CD8-positive, alpha-beta memory T cell (primary cell): ENCODE measurements at regions not wholly inside any gene's neighbourhood (a gene's known extent, or its start where the extent isn't known, plus 50 kb on each side); places are given as distances from the start of the nearest gene placed in this dataset.

Source experiments
- CTCF ChIA-PET: fragments of 350-600 bp; sonication (Branson Sonifier 250); formaldehyde crosslinking; loops from one replicate; lab custom pipeline; 2021; ENCODE audit warnings: antibody characterized with exemption; lab: Charles Lee
- POLR2A ChIA-PET: fragments of 350-600 bp; sonication (Branson Sonifier 250); formaldehyde crosslinking; loops from one replicate; lab custom pipeline; 2021; ENCODE audit warnings: antibody characterized with exemption; lab: Charles Lee
- DNase-seq, 5 donors: peaks; one replicate each; pipeline versions ENCODE4 v3.0.0 to v3.0.0-alpha.2; 2020 to 2022; ENCODE audit warnings: mixed read lengths in 1 of 5
- H3K27ac ChIP-seq: one replicate; pipeline ENCODE4 v1.7.0; 2013; ENCODE audit warnings: low read depth, mild to moderate bottlenecking, low read length, moderate library complexity
- H3K27me3 ChIP-seq: 2 replicates; pipeline ENCODE4 v1.7.0; 2013; ENCODE audit warnings: low read length, mild to moderate bottlenecking; ENCODE audit not compliant: insufficient read depth, poor library complexity, severe bottlenecking
- H3K36me3 ChIP-seq: 2 replicates; pipeline ENCODE4 v1.7.0; 2013; ENCODE audit warnings: mild to moderate bottlenecking, low read length, moderate library complexity; ENCODE audit not compliant: insufficient read depth
- H3K4me1 ChIP-seq: 2 replicates; pipeline ENCODE4 v1.7.0; 2013; ENCODE audit warnings: mild to moderate bottlenecking, low read length, moderate library complexity; ENCODE audit not compliant: insufficient read depth
- H3K4me3 ChIP-seq: 2 replicates; pipeline ENCODE4 v1.7.0; 2013; ENCODE audit warnings: mild to moderate bottlenecking, low read length
- H3K9me3 ChIP-seq: 2 replicates; pipeline ENCODE4 v1.7.0; 2013; ENCODE audit warnings: mild to moderate bottlenecking, low read length
- H3K27ac Mint-ChIP-seq, 8 donors: one replicate each; pipeline ENCODE4 v1.8.0; 2020 to 2021; ENCODE audit warnings: mixed read lengths in 8 of 8, mild to moderate bottlenecking in 6 of 8, inconsistent platforms in 3 of 8, moderate library complexity in 3 of 8
- H3K27me3 Mint-ChIP-seq, 2 donors: one replicate each; pipeline ENCODE4 v1.8.0; 2020 to 2021; ENCODE audit warnings: mixed read lengths in 2 of 2, mild to moderate bottlenecking in 1 of 2, moderate library complexity in 1 of 2
- H3K36me3 Mint-ChIP-seq, 3 donors: one replicate each; pipeline ENCODE4 v1.8.0; 2020 to 2021; ENCODE audit warnings: mixed read lengths in 3 of 3, inconsistent platforms in 1 of 3, mild to moderate bottlenecking in 1 of 3
- H3K4me1 Mint-ChIP-seq, 3 donors: one replicate each; pipeline ENCODE4 v1.8.0; 2020 to 2021; ENCODE audit warnings: mixed read lengths in 3 of 3, inconsistent platforms in 1 of 3, mild to moderate bottlenecking in 1 of 3
- H3K4me3 Mint-ChIP-seq, 7 donors: one replicate each; pipeline ENCODE4 v1.8.0; 2020 to 2021; ENCODE audit warnings: mixed read lengths in 7 of 7, mild to moderate bottlenecking in 6 of 7, moderate library complexity in 4 of 7, inconsistent platforms in 2 of 7
- H3K9me3 Mint-ChIP-seq, 5 donors: one replicate each; pipeline ENCODE4 v1.8.0; 2020 to 2022; ENCODE audit warnings: mixed read lengths in 5 of 5, mild to moderate bottlenecking in 3 of 5, moderate library complexity in 2 of 5, inconsistent platforms in 1 of 5

GRCh38 chr3:176562331-176562730 is 635.0 kb downstream of the TBL1XR1 start:
- ChIA-PET POLR2A (no interaction called here), CTCF (no interaction called here)
- no peaks in the 10 kb centered on the region for H3K36me3 ChIP-seq
- H3K4me3 ChIP-seq, result no peak overlapping the region
- Mint-ChIP-seq H3K27ac (no peak overlapping the region), H3K4me1 (no peaks in the 10 kb centered on the region), H3K36me3 (no peaks in the 10 kb centered on the region), H3K27me3 (peaks cover 0 to 2% of the 10 kb centered on the region in 2 donors), H3K9me3 (peaks cover 3 to 13% (median 5%) of the 10 kb centered on the region in 5 donors), H3K4me3 (no peak overlapping the region)
- no peak overlapping the region for H3K27ac ChIP-seq
- no peaks in the 10 kb centered on the region for H3K27me3 ChIP-seq
- H3K9me3 ChIP-seq, result no peaks in the 10 kb centered on the region
- no peaks in the 10 kb centered on the region for H3K4me1 ChIP-seq
- no peak for DNase-seq

DNA sequence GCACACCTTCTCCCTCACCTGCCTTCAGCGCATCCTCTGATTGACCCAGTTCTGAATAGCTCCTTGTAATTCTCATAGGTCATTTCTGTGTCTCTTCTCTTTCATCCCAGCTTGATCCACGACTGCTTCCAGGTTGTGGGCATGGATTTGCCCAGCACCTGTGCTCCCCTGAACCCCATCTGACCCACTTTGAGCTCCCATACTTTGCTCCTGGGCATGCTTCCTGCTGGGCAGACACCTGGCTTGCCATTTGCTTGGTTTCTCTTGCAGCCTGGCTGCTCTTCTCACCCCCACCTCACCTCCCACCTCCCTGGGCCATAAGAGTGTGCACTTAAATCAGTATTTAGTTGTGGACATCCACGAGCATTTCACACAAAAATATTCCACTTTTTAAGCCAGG is 635.5 kb downstream of the TBL1XR1 start:
- ChIA-PET POLR2A (no interaction called here), CTCF (no interaction called here)
- no peaks in the 10 kb centered on the region for H3K36me3 Mint-ChIP-seq
- no peaks in the 10 kb centered on the region for H3K27me3 ChIP-seq
- H3K4me3 Mint-ChIP-seq, result no peak overlapping the region
- H3K9me3 Mint-ChIP-seq, result peaks cover 3 to 13% (median 5%) of the 10 kb centered on the region in 5 donors
- no peak overlapping the region for H3K4me3 ChIP-seq
- peaks cover 0 to 2% of the 10 kb centered on the region in 2 donors for H3K27me3 Mint-ChIP-seq
- peak overlapping the region in 1 of 8 donors; percentile 88 for H3K27ac Mint-ChIP-seq
- no peaks in the 10 kb centered on the region for H3K4me1 ChIP-seq
- H3K27ac ChIP-seq, result no peak overlapping the region
- H3K9me3 ChIP-seq, result no peaks in the 10 kb centered on the region
- H3K36me3 ChIP-seq, result no peaks in the 10 kb centered on the region
- no peaks in the 10 kb centered on the region for H3K4me1 Mint-ChIP-seq
- DNase-seq, result no peak

DNA sequence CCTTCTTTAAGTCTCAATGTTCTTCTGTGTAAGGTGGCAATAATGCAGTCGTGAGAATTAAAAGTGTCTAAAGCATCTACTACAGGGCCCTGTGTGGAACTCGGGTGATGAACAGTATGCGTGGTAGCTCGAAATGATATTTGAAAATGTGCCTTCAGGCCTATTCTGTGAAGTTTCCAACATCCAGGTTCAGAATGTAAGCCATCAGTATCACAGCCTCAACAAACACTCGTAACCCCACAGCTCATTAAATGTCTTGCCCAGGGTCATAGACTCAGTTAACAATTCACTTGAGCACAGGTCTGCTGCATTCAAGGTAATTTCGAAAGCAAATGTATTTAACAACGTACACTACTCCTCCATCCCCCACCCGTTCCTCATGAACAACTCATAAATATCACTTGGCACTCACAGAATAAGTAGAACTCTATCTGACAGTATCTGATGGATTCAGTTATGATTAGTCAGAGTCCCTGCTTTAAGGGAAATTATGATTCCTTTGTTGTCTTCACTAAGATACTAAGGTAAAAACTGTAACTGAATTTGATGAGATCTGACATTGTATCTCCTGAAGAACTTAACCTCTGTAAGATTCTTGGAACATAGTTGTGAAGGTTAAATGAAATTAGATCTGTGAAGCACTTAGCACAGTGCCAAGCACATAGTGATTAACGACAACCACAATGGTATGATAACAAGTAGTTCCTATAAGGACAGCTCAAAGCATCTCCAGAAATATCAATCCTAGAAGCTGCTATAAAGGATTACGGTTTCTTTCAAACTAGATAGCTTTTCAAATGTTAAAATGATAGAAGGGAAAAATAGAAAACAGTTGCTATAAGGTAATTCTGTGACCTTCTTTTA is 642.3 kb downstream of the TBL1XR1 start:
- CTCF ChIA-PET, result no interaction called here
- H3K9me3 Mint-ChIP-seq, result peaks cover 0 to 3% (median 0%) of the 10 kb centered on the region in 5 donors
- no peak for DNase-seq
- H3K36me3 Mint-ChIP-seq, result no peaks in the 10 kb centered on the region
- Histone ChIP-seq H3K27me3 (no peaks in the 10 kb centered on the region), H3K4me3 (no peak overlapping the region), H3K4me1 (no peaks in the 10 kb centered on the region), H3K36me3 (no peaks in the 10 kb centered on the region), H3K9me3 (no peaks in the 10 kb centered on the region), H3K27ac (no peak overlapping the region)
- H3K27me3 Mint-ChIP-seq, result no peaks in the 10 kb centered on the region
- POLR2A ChIA-PET, result no interaction called here
- H3K4me1 Mint-ChIP-seq, result no peaks in the 10 kb centered on the region
- no peak overlapping the region for H3K4me3 Mint-ChIP-seq
- H3K27ac Mint-ChIP-seq, result no peak overlapping the region

DNA sequence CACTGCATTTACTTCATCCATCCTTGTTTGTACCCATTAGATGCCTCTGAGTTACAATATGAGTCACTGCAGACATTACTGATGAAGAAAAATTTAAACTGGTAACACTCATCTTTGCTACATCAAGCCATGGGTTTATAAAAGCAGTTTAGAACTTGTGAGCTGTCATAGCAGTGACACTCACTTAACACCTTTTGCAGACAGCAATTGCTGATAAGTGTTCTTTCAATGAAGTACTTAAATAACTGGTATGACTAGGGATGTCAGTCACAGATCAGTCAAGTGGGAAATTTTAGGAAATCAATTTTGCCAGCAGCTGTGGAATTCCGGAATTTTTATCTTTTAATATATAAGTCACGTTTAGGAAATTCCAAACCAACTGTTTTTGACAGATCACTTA is 643.0 kb downstream of the TBL1XR1 start:
- H3K4me3 Mint-ChIP-seq, result no peak overlapping the region
- no peaks in the 10 kb centered on the region for H3K4me1 Mint-ChIP-seq
- no peaks in the 10 kb centered on the region for H3K9me3 ChIP-seq
- no peak for DNase-seq
- no peaks in the 10 kb centered on the region for H3K36me3 ChIP-seq
- H3K27ac ChIP-seq, result no peak overlapping the region
- ChIA-PET CTCF (no interaction called here), POLR2A (no interaction called here)
- H3K4me3 ChIP-seq, result no peak overlapping the region
- H3K27me3 ChIP-seq, result no peaks in the 10 kb centered on the region
- no peaks in the 10 kb centered on the region for H3K36me3 Mint-ChIP-seq
- H3K27ac Mint-ChIP-seq, result no peak overlapping the region
- no peaks in the 10 kb centered on the region for H3K4me1 ChIP-seq
- H3K9me3 Mint-ChIP-seq, result peaks cover 0 to 2% (median 0%) of the 10 kb centered on the region in 5 donors
- no peaks in the 10 kb centered on the region for H3K27me3 Mint-ChIP-seq

- no peak overlapping the region for H3K4me3 Mint-ChIP-seq
- no peaks in the 10 kb centered on the region for H3K36me3 Mint-ChIP-seq
- Histone ChIP-seq H3K4me3 (no peak overlapping the region), H3K36me3 (no peaks in the 10 kb centered on the region), H3K9me3 (no peaks in the 10 kb centered on the region), H3K27me3 (no peaks in the 10 kb centered on the region), H3K4me1 (no peaks in the 10 kb centered on the region), H3K27ac (no peak overlapping the region)
- H3K27ac Mint-ChIP-seq, result no peak overlapping the region
- ChIA-PET CTCF (no interaction called here), POLR2A (no interaction called here)
- no peaks in the 10 kb centered on the region for H3K27me3 Mint-ChIP-seq
- no peak for DNase-seq
- H3K4me1 Mint-ChIP-seq, result no peaks in the 10 kb centered on the region
- H3K9me3 Mint-ChIP-seq, result peaks cover 5 to 13% (median 8%) of the 10 kb centered on the region in 5 donors
Observed at GRCh38 chr3:176526942-176527341, 670.3 kb downstream of the TBL1XR1 start.

DNA sequence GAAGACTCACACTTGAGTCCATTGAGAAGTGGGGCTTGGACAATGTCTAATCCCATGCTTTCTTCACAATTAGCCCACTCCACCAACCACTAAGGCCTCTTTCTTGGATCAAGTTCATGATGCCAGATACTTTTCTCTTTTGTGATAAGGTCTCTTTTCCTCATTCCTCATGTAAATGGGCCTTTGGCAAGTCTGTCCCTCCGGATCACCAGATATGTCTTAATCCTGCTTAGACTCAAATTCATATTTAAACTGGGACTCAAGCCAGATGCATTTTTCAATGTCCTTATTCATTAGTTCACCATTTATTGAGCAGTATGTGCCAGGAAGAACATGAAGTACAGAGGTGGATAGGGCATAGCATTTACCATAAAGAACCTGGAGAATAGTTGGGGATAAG is 671.1 kb downstream of the TBL1XR1 start:
- no peaks in the 10 kb centered on the region for H3K27me3 ChIP-seq
- Mint-ChIP-seq H3K27me3 (no peaks in the 10 kb centered on the region), H3K9me3 (peaks cover 5 to 11% (median 8%) of the 10 kb centered on the region in 5 donors), H3K27ac (no peak overlapping the region), H3K4me1 (no peaks in the 10 kb centered on the region), H3K4me3 (no peak overlapping the region), H3K36me3 (no peaks in the 10 kb centered on the region)
- no peak overlapping the region for H3K27ac ChIP-seq
- no peak for DNase-seq
- H3K9me3 ChIP-seq, result no peaks in the 10 kb centered on the region
- no peak overlapping the region for H3K4me3 ChIP-seq
- no peaks in the 10 kb centered on the region for H3K4me1 ChIP-seq
- ChIA-PET CTCF (no interaction called here), POLR2A (no interaction called here)
- no peaks in the 10 kb centered on the region for H3K36me3 ChIP-seq

DNA sequence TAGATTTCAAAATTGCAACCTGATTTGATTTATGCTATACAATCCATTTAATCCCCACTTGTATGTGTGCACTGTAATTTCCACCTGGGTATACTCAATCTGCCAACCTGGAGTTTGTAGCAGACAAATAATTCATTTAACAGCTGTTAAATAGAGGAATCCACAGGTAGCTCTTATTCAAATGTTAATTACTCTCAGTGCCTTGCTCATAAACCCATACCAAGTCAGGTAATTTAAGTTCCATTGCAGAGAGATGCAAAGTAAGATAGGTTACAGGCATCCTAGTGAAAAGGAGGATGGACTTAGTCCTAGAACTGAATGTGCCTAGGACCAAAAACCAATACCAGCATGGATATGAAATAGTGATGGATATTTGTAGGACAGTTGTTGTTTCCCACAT is 674.2 kb downstream of the TBL1XR1 start:
- no peak overlapping the region for H3K27ac Mint-ChIP-seq
- Histone ChIP-seq H3K4me3 (no peak overlapping the region), H3K36me3 (no peaks in the 10 kb centered on the region), H3K27ac (no peak overlapping the region), H3K9me3 (no peaks in the 10 kb centered on the region), H3K27me3 (no peaks in the 10 kb centered on the region), H3K4me1 (no peaks in the 10 kb centered on the region)
- H3K4me1 Mint-ChIP-seq, result no peaks in the 10 kb centered on the region
- H3K4me3 Mint-ChIP-seq, result no peak overlapping the region
- H3K9me3 Mint-ChIP-seq, result peaks cover 2 to 7% (median 4%) of the 10 kb centered on the region in 5 donors
- no peaks in the 10 kb centered on the region for H3K27me3 Mint-ChIP-seq
- DNase-seq, result no peak
- ChIA-PET CTCF (no interaction called here), POLR2A (no interaction called here)
- H3K36me3 Mint-ChIP-seq, result no peaks in the 10 kb centered on the region

DNA sequence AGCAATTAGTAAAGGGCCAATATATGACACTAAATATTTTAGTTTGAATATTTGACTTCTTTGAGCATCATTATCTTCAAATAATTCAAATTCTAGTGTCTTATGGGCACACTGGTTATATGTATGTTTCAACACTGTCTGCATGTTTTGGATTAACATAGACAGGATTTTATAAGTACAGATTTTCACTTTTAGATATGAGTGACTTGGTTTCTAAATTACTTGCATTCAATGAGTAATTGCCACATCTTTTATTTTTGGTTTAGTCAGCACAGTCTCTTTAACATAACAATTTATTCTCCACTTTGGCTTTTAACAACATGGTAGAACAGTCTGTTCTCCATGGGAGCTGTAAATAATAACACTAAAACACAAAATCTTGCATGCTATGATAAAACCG is 674.8 kb downstream of the TBL1XR1 start:
- POLR2A ChIA-PET, result no interaction called here
- Mint-ChIP-seq H3K36me3 (no peaks in the 10 kb centered on the region), H3K4me3 (no peak overlapping the region), H3K4me1 (no peaks in the 10 kb centered on the region), H3K27ac (no peak overlapping the region), H3K9me3 (peaks cover 0 to 6% (median 2%) of the 10 kb centered on the region in 5 donors), H3K27me3 (no peaks in the 10 kb centered on the region)
- DNase-seq, result no peak
- CTCF ChIA-PET, result no interaction called here
- Histone ChIP-seq H3K4me3 (no peak overlapping the region), H3K27ac (no peak overlapping the region), H3K27me3 (no peaks in the 10 kb centered on the region), H3K4me1 (no peaks in the 10 kb centered on the region), H3K9me3 (no peaks in the 10 kb centered on the region), H3K36me3 (no peaks in the 10 kb centered on the region)
